ENCODE measurements at regions not wholly inside any gene's neighbourhood (a gene's known extent, or its start where the extent isn't known, plus 50 kb on each side); places are given as distances from the start of the nearest gene placed in this dataset.

GRCh38 chr2:100757621-100758394 is 62.1 kb upstream of the NPAS2 start:
- no peak for DNase-seq (ENCODE audit: extremely low read depth, low read depth, low spot score)

GRCh38 chr2:100759901-100760300 is 60.0 kb upstream of the NPAS2 start:
- no peak for DNase-seq (ENCODE audit: extremely low read depth, low read depth, low spot score)

GRCh38 chr2:100761365-100761764 is 58.6 kb upstream of the NPAS2 start:
- DNase-seq (ENCODE audit: extremely low read depth, low read depth, low spot score) = no peak

GRCh38 chr2:100764430-100764829 is 55.5 kb upstream of the NPAS2 start:
- no peak for DNase-seq (ENCODE audit: extremely low read depth, low read depth, low spot score)

- DNase-seq (ENCODE audit: extremely low read depth, low read depth, low spot score) = no peak
Observed at GRCh38 chr2:100765481-100765880, 54.5 kb upstream of the NPAS2 start.

- DNase-seq (ENCODE audit: extremely low read depth, low read depth, low spot score) = no peak
Observed at GRCh38 chr2:100766256-100766655, 53.7 kb upstream of the NPAS2 start.

- DNase-seq (ENCODE audit: extremely low read depth, low read depth, low spot score) = no peak
Observed at GRCh38 chr2:100766806-100767205, 53.1 kb upstream of the NPAS2 start.

GRCh38 chr2:100767224-100767653 is 52.7 kb upstream of the NPAS2 start:
- no peak for DNase-seq (ENCODE audit: extremely low read depth, low read depth, low spot score)

GRCh38 chr2:100767810-100768806 is 51.8 kb upstream of the NPAS2 start:
- DNase-seq (ENCODE audit: extremely low read depth, low read depth, low spot score) = no peak
